ENCODE measurements at regions not wholly inside any gene's neighbourhood (a gene's known extent, or its start where the extent isn't known, plus 50 kb on each side); places are given as distances from the start of the nearest gene placed in this dataset.

DNA sequence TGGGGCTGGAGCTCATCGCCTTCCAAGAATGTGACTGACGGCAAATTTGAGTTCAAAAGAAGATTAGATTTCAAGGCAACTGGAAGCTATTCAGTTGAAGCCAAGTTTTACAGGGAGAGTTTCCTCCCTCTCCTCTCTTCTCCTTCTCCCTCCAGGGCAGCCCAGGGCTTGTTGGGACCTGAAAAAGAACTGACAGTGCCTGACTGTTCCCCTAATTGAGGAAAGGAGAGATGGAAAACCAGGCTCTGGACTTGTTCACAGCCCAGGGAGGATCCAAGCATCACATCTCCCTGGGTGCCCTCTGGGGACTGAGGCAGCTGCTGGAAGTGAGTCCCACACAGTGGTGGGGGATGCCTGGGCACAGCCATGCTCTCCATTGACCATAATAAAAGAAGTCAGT is 88.1 kb downstream of the THNSL2 start:
- DNase-seq (ENCODE audit: low spot score in 2 of 2) (no peak), ATAC-seq (ENCODE audit: low read depth) (no peak)
- H3K9me3 Mint-ChIP-seq: peaks cover 1% of the 10 kb centered on the region
- peaks cover 12% of the 10 kb centered on the region for H3K27me3 Mint-ChIP-seq
- H3K4me3 Mint-ChIP-seq: no peak overlapping the region
- H3K27ac Mint-ChIP-seq: no peak overlapping the region
- no peaks in the 10 kb centered on the region for H3K4me1 Mint-ChIP-seq
- H3K36me3 Mint-ChIP-seq: no peaks in the 10 kb centered on the region

GRCh38 chr2:88254437-88255091 is 84.4 kb downstream of the THNSL2 start:
- H3K27ac Mint-ChIP-seq: no peak overlapping the region
- peaks cover 3% of the 10 kb centered on the region for H3K9me3 Mint-ChIP-seq
- peaks cover 19% of the 10 kb centered on the region for H3K27me3 Mint-ChIP-seq
- DNase-seq (ENCODE audit: low spot score in 2 of 2) (no peak), ATAC-seq (ENCODE audit: low read depth) (no peak)
- peaks cover 3% of the 10 kb centered on the region for H3K4me1 Mint-ChIP-seq
- H3K4me3 Mint-ChIP-seq: no peak overlapping the region
- H3K36me3 Mint-ChIP-seq: peaks cover 2% of the 10 kb centered on the region

DNA sequence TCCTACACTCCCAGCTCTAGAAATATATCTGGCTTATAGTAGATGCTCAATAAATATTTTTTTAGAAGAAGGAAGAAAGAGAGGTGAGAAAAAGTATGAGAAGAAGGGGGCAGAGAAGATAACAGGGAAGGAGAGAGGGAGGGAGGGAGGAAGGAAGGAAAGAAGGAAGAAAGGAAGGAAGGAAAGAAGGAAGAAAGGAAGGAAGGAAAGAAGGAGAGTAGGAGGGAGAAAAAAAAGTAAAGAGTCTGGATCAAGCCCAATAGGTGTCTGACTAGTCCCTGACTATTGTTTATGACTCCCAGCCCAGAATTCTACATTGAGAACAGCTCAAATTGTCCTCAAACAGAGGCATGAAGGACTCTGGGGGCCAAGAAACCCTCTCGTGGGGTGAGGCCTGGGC is 83.9 kb downstream of the THNSL2 start:
- Mint-ChIP-seq H3K36me3 (peaks cover 2% of the 10 kb centered on the region), H3K4me3 (no peak overlapping the region), H3K27me3 (peaks cover 21% of the 10 kb centered on the region), H3K4me1 (peaks cover 3% of the 10 kb centered on the region), H3K9me3 (peaks cover 3% of the 10 kb centered on the region), H3K27ac (no peak overlapping the region)
- no peak for DNase-seq (ENCODE audit: low spot score in 2 of 2)
- ATAC-seq (ENCODE audit: low read depth): no peak

- ATAC-seq (ENCODE audit: low read depth): no peak
- Mint-ChIP-seq H3K4me3 (no peak overlapping the region), H3K9me3 (peaks cover 3% of the 10 kb centered on the region), H3K27me3 (peaks cover 21% of the 10 kb centered on the region), H3K36me3 (peaks cover 2% of the 10 kb centered on the region), H3K27ac (no peak overlapping the region), H3K4me1 (peaks cover 3% of the 10 kb centered on the region)
- DNase-seq (ENCODE audit: low spot score in 2 of 2): no peak
Measured at GRCh38 chr2:88253375-88253774, 83.2 kb downstream of the THNSL2 start.

DNA sequence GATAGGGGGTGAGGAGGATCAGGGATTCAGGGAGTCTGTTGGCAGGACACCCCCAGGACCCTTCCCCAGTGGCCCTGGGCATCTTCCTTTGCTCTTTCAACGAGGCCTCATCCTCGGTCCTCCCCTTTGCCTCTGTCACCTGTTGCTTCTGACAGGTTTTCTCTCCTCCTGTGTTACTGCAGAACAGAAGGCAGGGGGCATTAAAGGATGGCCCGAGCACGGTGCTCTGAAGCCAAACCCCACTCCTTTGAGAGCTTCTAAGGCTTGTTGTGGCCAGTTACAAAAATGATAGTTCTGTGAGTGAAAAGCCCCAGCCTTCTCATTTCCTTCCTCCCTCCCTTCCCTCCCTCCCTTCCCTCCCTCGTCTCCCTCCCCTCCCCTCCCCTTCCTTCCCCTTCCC is 82.5 kb downstream of the THNSL2 start:
- H3K4me1 Mint-ChIP-seq: peaks cover 3% of the 10 kb centered on the region
- DNase-seq (ENCODE audit: low spot score in 2 of 2): no peak
- H3K27me3 Mint-ChIP-seq: peaks cover 20% of the 10 kb centered on the region
- no peak overlapping the region for H3K4me3 Mint-ChIP-seq
- peaks cover 2% of the 10 kb centered on the region for H3K36me3 Mint-ChIP-seq
- peaks cover 3% of the 10 kb centered on the region for H3K9me3 Mint-ChIP-seq
- no peak overlapping the region for H3K27ac Mint-ChIP-seq
- ATAC-seq (ENCODE audit: low read depth): no peak

GRCh38 chr2:88252111-88252510 is 82.0 kb downstream of the THNSL2 start:
- peaks cover 2% of the 10 kb centered on the region for H3K36me3 Mint-ChIP-seq
- H3K4me1 Mint-ChIP-seq: peaks cover 3% of the 10 kb centered on the region
- no peak for DNase-seq (ENCODE audit: low spot score in 2 of 2)
- no peak overlapping the region for H3K27ac Mint-ChIP-seq
- H3K27me3 Mint-ChIP-seq: peaks cover 18% of the 10 kb centered on the region
- H3K9me3 Mint-ChIP-seq: peaks cover 3% of the 10 kb centered on the region
- H3K4me3 Mint-ChIP-seq: no peak overlapping the region
- ATAC-seq (ENCODE audit: low read depth): no peak

DNA sequence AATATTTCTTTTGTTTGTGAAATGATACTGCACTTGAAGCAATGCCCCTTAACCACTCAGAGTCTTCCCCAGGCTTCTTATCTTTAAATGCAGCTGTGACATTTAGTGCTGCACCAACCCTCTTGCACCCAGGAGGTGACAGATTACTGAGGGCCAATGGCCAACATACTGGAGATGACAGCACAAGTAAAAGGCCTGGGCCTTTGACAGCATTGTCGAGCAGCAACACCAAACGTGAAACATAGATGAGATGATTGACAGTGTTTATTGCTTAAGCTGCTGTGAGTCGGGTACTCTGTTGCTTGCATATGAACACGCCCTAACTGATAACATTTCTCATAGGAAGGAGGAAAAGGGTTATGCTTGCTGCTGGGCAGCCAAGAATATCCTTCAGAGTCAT is 80.3 kb downstream of the THNSL2 start:
- ATAC-seq (ENCODE audit: low read depth) (no peak), DNase-seq (ENCODE audit: low spot score in 2 of 2) (no peak)
- Mint-ChIP-seq H3K27ac (no peak overlapping the region), H3K27me3 (peaks cover 19% of the 10 kb centered on the region), H3K4me1 (peaks cover 3% of the 10 kb centered on the region), H3K4me3 (no peak overlapping the region), H3K9me3 (peaks cover 2% of the 10 kb centered on the region), H3K36me3 (peaks cover 2% of the 10 kb centered on the region)

GRCh38 chr2:88248280-88248828 is 78.2 kb downstream of the THNSL2 start:
- peaks cover 2% of the 10 kb centered on the region for H3K36me3 Mint-ChIP-seq
- H3K9me3 Mint-ChIP-seq: peaks cover 5% of the 10 kb centered on the region
- ATAC-seq (ENCODE audit: low read depth): no peak

GRCh38 chr2:88247531-88247930 is 77.4 kb downstream of the THNSL2 start:
- ATAC-seq (ENCODE audit: low read depth) (no peak), DNase-seq (ENCODE audit: low spot score in 2 of 2) (no peak)
- Mint-ChIP-seq H3K27me3 (peaks cover 10% of the 10 kb centered on the region), H3K4me1 (no peaks in the 10 kb centered on the region), H3K9me3 (peaks cover 3% of the 10 kb centered on the region), H3K36me3 (no peaks in the 10 kb centered on the region), H3K4me3 (no peak overlapping the region), H3K27ac (no peak overlapping the region)

More at GRCh38 chr2:88248280-88248828, 78.2 kb downstream of the THNSL2 start:
- Mint-ChIP-seq H3K4me3 (no peak overlapping the region), H3K4me1 (peaks cover 3% of the 10 kb centered on the region), H3K27me3 (peaks cover 15% of the 10 kb centered on the region), H3K27ac (no peak overlapping the region)
- DNase-seq (ENCODE audit: low spot score in 2 of 2): no peak

DNA sequence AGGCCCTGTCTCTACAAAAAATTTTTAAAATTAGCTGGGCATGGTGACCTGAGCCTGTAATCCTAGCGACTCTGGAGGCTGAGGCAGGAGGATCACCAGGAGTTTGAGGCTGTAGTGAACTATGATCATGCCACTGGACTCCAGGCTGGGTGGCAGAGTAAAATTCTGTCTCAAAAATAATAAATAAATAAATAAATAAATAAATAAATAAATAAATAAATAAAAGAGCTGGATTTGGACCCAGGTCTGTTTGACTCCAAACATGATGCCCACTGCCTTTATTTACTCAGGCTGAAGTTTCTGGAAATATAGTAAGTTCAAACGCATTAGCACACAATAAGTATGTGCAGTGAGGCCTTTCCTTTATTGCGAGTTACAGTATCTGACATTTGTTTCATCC is 75.0 kb downstream of the THNSL2 start:
- Mint-ChIP-seq H3K36me3 (no peaks in the 10 kb centered on the region), H3K4me3 (no peak overlapping the region), H3K9me3 (peaks cover 3% of the 10 kb centered on the region), H3K4me1 (no peaks in the 10 kb centered on the region), H3K27ac (no peak overlapping the region), H3K27me3 (peaks cover 9% of the 10 kb centered on the region)
- DNase-seq (ENCODE audit: low spot score in 2 of 2): no peak
- no peak for ATAC-seq (ENCODE audit: low read depth)

- DNase-seq (ENCODE audit: low spot score in 2 of 2) (no peak), ATAC-seq (ENCODE audit: low read depth) (no peak)
- Mint-ChIP-seq H3K4me1 (no peaks in the 10 kb centered on the region), H3K27me3 (peaks cover 4% of the 10 kb centered on the region), H3K36me3 (no peaks in the 10 kb centered on the region), H3K9me3 (peaks cover 5% of the 10 kb centered on the region), H3K4me3 (no peak overlapping the region), H3K27ac (no peak overlapping the region)
Measured at GRCh38 chr2:88239781-88240180, 69.6 kb downstream of the THNSL2 start.

DNA sequence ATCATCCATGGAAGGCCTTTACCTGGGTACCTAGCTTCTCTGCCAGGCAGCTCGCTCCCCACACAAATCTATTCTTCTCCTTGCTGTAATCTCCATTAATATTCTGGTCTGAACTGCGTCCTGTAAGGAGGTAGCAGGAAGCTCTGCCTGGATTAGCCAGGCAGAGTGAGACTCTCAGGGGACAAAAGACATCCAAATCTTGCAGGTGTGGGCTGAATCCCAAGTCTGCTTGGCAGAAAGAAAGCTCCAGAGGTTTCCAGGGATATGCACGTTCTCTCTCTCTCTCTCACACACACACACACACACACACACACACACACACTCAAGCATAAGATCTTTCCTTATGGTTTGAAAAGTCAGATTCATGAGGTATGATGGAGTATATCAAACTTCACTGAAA is 66.5 kb downstream of the THNSL2 start:
- H3K27me3 Mint-ChIP-seq: peaks cover 7% of the 10 kb centered on the region
- no peak for DNase-seq (ENCODE audit: low spot score in 2 of 2)
- peaks cover 2% of the 10 kb centered on the region for H3K9me3 Mint-ChIP-seq
- H3K4me3 Mint-ChIP-seq: no peak overlapping the region
- H3K36me3 Mint-ChIP-seq: no peaks in the 10 kb centered on the region
- no peaks in the 10 kb centered on the region for H3K4me1 Mint-ChIP-seq
- no peak overlapping the region for H3K27ac Mint-ChIP-seq
- ATAC-seq (ENCODE audit: low read depth): no peak

Data from memory B cell (primary cell).